DOHH2 (cell line): ENCODE measurements at regions not wholly inside any gene's neighbourhood (a gene's known extent, or its start where the extent isn't known, plus 50 kb on each side); places are given as distances from the start of the nearest gene placed in this dataset.

ENCODE experiments used
- EZH2phosphoT487 ChIP-seq: fragments of 200-600 bp; sonication (generic); IDR thresholded peaks from 2 replicates; pipeline ENCODE4 v1.6.1; 2017; ENCODE audit warnings: borderline replicate concordance, mild to moderate bottlenecking, antibody characterized with exemption, low read length, moderate library complexity, mixed read lengths
- TF ChIP-seq, protein P1 (sequence below): fragments of 200-600 bp; sonication (generic); IDR thresholded peaks from one replicate; pipeline ENCODE4 v1.5.1; 2014; ENCODE audit warnings: antibody characterized with exemption, mild to moderate bottlenecking, low read depth, low read length; ENCODE audit not compliant: poor library complexity, severe bottlenecking

DNA sequence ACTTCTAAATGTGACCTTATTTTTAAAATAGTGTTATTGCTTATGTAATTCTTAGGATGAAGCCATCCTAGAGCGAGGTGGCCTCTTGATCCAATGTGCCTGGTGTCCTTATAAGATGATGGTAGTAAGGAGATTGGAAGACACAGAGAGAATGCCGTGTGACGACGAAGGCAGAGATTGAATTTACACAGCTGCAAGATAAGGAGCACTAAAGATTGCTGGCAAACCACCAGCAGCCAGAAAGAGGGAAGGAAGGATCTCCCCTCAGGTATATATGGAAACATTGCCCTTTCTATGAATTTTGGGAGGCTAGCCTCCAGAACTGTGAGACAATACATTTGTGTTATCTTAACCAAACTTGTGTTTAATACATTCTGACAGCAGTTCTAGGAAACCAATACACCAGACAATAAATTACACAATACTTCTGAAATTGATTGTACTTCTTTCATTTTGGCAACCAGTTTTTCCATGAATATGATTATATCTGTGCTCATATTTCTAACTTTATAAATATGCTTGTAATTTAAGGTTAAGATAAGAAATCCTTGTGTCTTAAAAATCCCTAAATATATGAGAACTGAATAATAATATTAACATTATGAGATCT is 86.3 kb upstream of the VPREB1 start:
- TF ChIP-seq, protein P1, sequence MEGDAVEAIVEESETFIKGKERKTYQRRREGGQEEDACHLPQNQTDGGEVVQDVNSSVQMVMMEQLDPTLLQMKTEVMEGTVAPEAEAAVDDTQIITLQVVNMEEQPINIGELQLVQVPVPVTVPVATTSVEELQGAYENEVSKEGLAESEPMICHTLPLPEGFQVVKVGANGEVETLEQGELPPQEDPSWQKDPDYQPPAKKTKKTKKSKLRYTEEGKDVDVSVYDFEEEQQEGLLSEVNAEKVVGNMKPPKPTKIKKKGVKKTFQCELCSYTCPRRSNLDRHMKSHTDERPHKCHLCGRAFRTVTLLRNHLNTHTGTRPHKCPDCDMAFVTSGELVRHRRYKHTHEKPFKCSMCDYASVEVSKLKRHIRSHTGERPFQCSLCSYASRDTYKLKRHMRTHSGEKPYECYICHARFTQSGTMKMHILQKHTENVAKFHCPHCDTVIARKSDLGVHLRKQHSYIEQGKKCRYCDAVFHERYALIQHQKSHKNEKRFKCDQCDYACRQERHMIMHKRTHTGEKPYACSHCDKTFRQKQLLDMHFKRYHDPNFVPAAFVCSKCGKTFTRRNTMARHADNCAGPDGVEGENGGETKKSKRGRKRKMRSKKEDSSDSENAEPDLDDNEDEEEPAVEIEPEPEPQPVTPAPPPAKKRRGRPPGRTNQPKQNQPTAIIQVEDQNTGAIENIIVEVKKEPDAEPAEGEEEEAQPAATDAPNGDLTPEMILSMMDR = no peak
- TF ChIP-seq EZH2phosphoT487 = no peak
